Fibroblast of gingiva (primary cell): ENCODE measurements at regions not wholly inside any gene's neighbourhood (a gene's known extent, or its start where the extent isn't known, plus 50 kb on each side); places are given as distances from the start of the nearest gene placed in this dataset.
"Not testable (repeated sequence)": the region's sequence is repeated elsewhere in the genome, so short reads cannot be mapped to it uniquely, and the experiment has no call there.

ENCODE experiments used
- DNase-seq: peaks from one replicate; pipeline ENCODE4 v3.0.0-alpha.2; 2011; ENCODE audit warnings: low read depth

- no peak for DNase-seq
Measured at GRCh38 chrX:96430756-96431455, 253.7 kb upstream of the DIAPH2 start.

- DNase-seq: peak; percentile 59
Measured at GRCh38 chrX:96432647-96433046, 252.0 kb upstream of the DIAPH2 start.

GRCh38 chrX:96433409-96434077 is 251.1 kb upstream of the DIAPH2 start:
- DNase-seq: no peak

GRCh38 chrX:96435378-96436035 is 249.1 kb upstream of the DIAPH2 start:
- DNase-seq: no peak

GRCh38 chrX:96436105-96436504 is 248.5 kb upstream of the DIAPH2 start:
- peak; percentile 64 for DNase-seq

GRCh38 chrX:96438803-96439202 is 245.8 kb upstream of the DIAPH2 start:
- peak; percentile 30 for DNase-seq

- peak; percentile 8 for DNase-seq
Measured at GRCh38 chrX:96440941-96441340, 243.7 kb upstream of the DIAPH2 start.

GRCh38 chrX:96445531-96446065 is 239.0 kb upstream of the DIAPH2 start:
- DNase-seq: no peak

GRCh38 chrX:96446524-96446923 is 238.1 kb upstream of the DIAPH2 start:
- no peak for DNase-seq

- DNase-seq: no peak
Measured at GRCh38 chrX:96447161-96447560, 237.5 kb upstream of the DIAPH2 start.

- no peak for DNase-seq
Measured at GRCh38 chrX:96449191-96449590, 235.5 kb upstream of the DIAPH2 start.

GRCh38 chrX:96449896-96450295 is 234.7 kb upstream of the DIAPH2 start:
- no peak for DNase-seq

- no peak for DNase-seq
Measured at GRCh38 chrX:96453139-96453538, 231.5 kb upstream of the DIAPH2 start.

- DNase-seq: no peak
Measured at GRCh38 chrX:96455078-96455477, 229.6 kb upstream of the DIAPH2 start.

- DNase-seq: no peak
Measured at GRCh38 chrX:96464880-96465558, 219.6 kb upstream of the DIAPH2 start.

- peak; percentile 13 for DNase-seq
Measured at GRCh38 chrX:96474029-96474740, 210.5 kb upstream of the DIAPH2 start.

- no peak for DNase-seq
Measured at GRCh38 chrX:96474741-96475125, 209.9 kb upstream of the DIAPH2 start.

GRCh38 chrX:96480081-96480480 is 204.6 kb upstream of the DIAPH2 start:
- DNase-seq: peak; percentile 9

- DNase-seq: no peak
Measured at GRCh38 chrX:96481831-96482230, 202.8 kb upstream of the DIAPH2 start.

- no peak for DNase-seq
Measured at GRCh38 chrX:96483647-96484160, 200.9 kb upstream of the DIAPH2 start.

GRCh38 chrX:96486687-96487086 is 198.0 kb upstream of the DIAPH2 start:
- DNase-seq: not testable (repeated sequence)

- DNase-seq: no peak
Measured at GRCh38 chrX:96502507-96502906, 182.1 kb upstream of the DIAPH2 start.
